ENCODE measurements at regions not wholly inside any gene's neighbourhood (a gene's known extent, or its start where the extent isn't known, plus 50 kb on each side); places are given as distances from the start of the nearest gene placed in this dataset.

DNA sequence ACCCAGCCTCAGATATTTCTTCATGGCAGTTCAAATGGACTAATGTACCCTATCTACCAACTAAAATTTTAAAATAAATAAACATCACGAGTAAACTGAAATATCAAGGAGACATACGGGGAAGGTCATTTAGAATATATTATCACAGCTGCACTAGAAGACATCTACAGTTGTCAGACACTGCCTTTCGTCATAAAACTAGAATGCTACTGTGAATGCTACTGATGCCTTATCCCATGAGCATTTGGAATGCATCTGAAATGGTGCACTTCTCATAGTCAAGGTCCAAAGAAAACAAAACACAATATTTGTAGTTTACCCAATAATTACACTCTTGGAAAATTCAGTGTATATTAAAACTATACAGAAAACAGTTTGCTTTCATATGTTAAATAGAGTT lies 165.2 kb downstream of the MREG start:
- H3K4me3 ChIP-seq = no peak overlapping the region

GRCh38 chr2:215847718-215848117 lies 165.6 kb downstream of the MREG start:
- DNase-seq (ENCODE audit: low spot score) (no peak), ATAC-seq (ENCODE audit: insufficient number of reproducible peaks, low FRiP score, low read depth) (no peak)
- H3K4me3 ChIP-seq = no peak overlapping the region
- no peaks in the 10 kb centered on the region for H3K9me3 ChIP-seq
- no peaks in the 10 kb centered on the region for H3K27me3 ChIP-seq (replicated peaks; ENCODE audit: insufficient read depth)
- peaks cover 15 to 56% of the 10 kb centered on the region in 2 donors for H3K4me1 ChIP-seq (ENCODE audit: control insufficient read depth in 1 of 2, low read depth in 2 of 2)
- TF ChIP-seq CTCF (IDR thresholded peaks at IDR 0.05) = no peak
- H3K27ac ChIP-seq = no peak overlapping the region
- no peaks in the 10 kb centered on the region for H3K36me3 ChIP-seq

More for the DNA sequence above, 165.2 kb downstream of the MREG start:
- Histone ChIP-seq H3K4me1 (ENCODE audit: control insufficient read depth in 1 of 2, low read depth in 2 of 2) (peaks cover 15 to 52% of the 10 kb centered on the region in 2 donors), H3K9me3 (no peaks in the 10 kb centered on the region), H3K36me3 (no peaks in the 10 kb centered on the region), H3K27me3 (replicated peaks; ENCODE audit: insufficient read depth) (no peaks in the 10 kb centered on the region), H3K27ac (no peak overlapping the region)
- ATAC-seq (ENCODE audit: insufficient number of reproducible peaks, low FRiP score, low read depth) = no peak
- TF ChIP-seq CTCF (IDR thresholded peaks at IDR 0.05) = no peak
- no peak for DNase-seq (ENCODE audit: low spot score)

DNA sequence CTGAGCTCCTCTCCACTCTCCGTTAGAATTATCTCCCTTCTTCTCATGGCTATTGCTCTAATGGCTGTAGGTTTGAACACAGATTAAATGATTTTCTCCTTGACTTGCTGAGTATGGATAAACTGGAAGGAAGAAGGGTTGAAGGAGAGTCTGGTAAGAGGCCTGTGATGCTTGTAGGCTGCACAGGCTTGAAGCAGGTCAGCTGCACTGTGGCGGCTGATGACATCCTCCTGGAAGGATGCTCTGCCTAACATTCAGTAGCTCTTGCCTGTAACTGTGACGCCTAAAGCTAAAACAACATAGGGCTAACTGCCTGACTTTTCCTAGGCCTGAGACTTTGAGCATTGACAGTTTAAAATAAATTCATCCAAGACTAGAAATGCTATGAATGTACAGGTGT lies 166.3 kb downstream of the MREG start:
- DNase-seq (ENCODE audit: low spot score) (no peak), ATAC-seq (ENCODE audit: insufficient number of reproducible peaks, low FRiP score, low read depth) (no peak)
- Histone ChIP-seq H3K27ac (no peak overlapping the region), H3K27me3 (replicated peaks; ENCODE audit: insufficient read depth) (no peaks in the 10 kb centered on the region), H3K36me3 (no peaks in the 10 kb centered on the region), H3K4me3 (no peak overlapping the region), H3K9me3 (no peaks in the 10 kb centered on the region), H3K4me1 (ENCODE audit: control insufficient read depth in 1 of 2, low read depth in 2 of 2) (peaks cover 15 to 53% of the 10 kb centered on the region in 2 donors)
- TF ChIP-seq CTCF (IDR thresholded peaks at IDR 0.05) = no peak

DNA sequence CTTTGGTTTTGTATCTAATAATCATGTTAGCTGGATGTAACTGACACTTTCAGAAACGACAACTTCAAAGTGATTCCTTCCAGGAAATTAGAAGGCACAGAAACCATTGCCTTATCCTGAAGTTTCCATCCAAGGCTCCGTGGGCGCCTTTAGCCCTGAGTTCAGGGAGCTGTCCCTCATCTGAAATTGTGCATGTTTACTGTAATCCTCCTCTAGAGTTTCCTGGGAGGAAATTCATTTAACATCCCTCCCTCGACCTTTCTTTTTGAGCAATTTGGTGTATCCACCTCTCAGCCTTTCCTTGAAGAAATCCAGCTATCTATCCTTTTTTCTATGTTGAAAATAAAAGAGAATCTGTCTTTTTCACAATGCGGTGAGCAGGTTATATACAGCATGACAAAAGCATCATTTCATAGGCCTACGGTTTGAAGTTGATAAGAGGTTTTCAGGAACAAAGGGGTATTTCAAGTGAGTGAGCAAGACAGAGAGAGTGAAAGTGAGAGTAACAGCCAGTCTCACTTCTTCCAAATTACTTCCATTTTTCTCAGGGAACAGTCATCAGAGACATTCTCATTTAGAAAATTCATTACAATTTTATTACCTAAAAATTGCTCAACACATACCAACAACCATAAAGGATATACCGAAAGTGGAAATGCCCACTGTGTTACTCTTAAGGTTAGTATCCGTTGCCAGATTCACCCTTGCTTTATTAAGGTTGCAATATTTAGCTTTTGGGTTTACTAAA lies 167.3 kb downstream of the MREG start:
- DNase-seq (ENCODE audit: low spot score) = no peak

DNA sequence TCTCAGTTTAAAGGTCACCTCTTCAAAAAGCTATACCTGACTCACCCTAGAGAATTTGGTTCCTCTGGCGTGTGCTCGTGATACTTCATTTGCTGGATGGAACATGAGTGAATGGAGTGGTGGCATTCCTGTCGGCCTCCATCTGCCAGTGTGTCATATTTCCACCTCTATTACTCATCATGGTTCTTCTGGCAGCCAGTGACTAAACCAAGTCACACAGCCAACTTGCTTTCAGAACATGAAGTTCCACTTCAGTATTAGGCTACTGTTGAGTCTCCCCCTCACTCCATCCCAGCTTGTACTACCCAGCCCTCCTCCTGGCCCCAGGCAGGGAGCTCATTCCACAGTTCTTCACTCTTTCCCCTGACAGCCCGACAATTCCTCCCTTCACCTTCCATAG lies 169.8 kb downstream of the MREG start:
- no peak for TF ChIP-seq CTCF (IDR thresholded peaks at IDR 0.05)
- H3K27me3 ChIP-seq (replicated peaks; ENCODE audit: insufficient read depth) = no peaks in the 10 kb centered on the region
- H3K4me1 ChIP-seq (ENCODE audit: control insufficient read depth in 1 of 2, low read depth in 2 of 2) = peaks cover 3 to 30% of the 10 kb centered on the region in 2 donors
- ATAC-seq (ENCODE audit: insufficient number of reproducible peaks, low FRiP score, low read depth) (peak; percentile 96), DNase-seq (ENCODE audit: low spot score) (peak; percentile 68)
- no peaks in the 10 kb centered on the region for H3K9me3 ChIP-seq
- H3K27ac ChIP-seq = peak overlapping the region; percentile 71
- no peak overlapping the region for H3K4me3 ChIP-seq
- H3K36me3 ChIP-seq = no peaks in the 10 kb centered on the region

More for the DNA sequence above, 167.3 kb downstream of the MREG start:
- Histone ChIP-seq H3K4me1 (ENCODE audit: control insufficient read depth in 1 of 2, low read depth in 2 of 2) (peaks cover 10 to 42% of the 10 kb centered on the region in 2 donors), H3K4me3 (no peak overlapping the region), H3K36me3 (no peaks in the 10 kb centered on the region), H3K9me3 (no peaks in the 10 kb centered on the region), H3K27me3 (replicated peaks; ENCODE audit: insufficient read depth) (no peaks in the 10 kb centered on the region), H3K27ac (no peak overlapping the region)
- no peak for TF ChIP-seq CTCF (IDR thresholded peaks at IDR 0.05)
- no peak for ATAC-seq (ENCODE audit: insufficient number of reproducible peaks, low FRiP score, low read depth)

All from thoracic aorta (tissue), 2 donors.